ENCODE measurements at regions not wholly inside any gene's neighbourhood (a gene's known extent, or its start where the extent isn't known, plus 50 kb on each side); places are given as distances from the start of the nearest gene placed in this dataset.

GRCh38 chr22:48336339-48337060 is 1491.2 kb downstream of the BRD1 start (continued):
- TF ChIP-seq TSHZ2 (CRISPR knock-in tag; IDR thresholded peaks at IDR 0.05) (no peak), ARNTL (CRISPR knock-in tag; IDR thresholded peaks at IDR 0.05; ENCODE audit: borderline replicate concordance, low read depth) (no peak), ZNF70 (CRISPR knock-in tag; IDR thresholded peaks at IDR 0.05) (no peak), ZC3H10 (CRISPR knock-in tag; IDR thresholded peaks at IDR 0.05) (no peak)

GRCh38 chr22:48335442-48336139 is 1492.1 kb downstream of the BRD1 start:
- TF ChIP-seq RARB (CRISPR knock-in tag; IDR thresholded peaks at IDR 0.05) (no peak), ZNF565 (CRISPR knock-in tag; conservative IDR thresholded peaks at IDR 0.05; ENCODE audit: low read depth) (no peak), PATZ1 (CRISPR knock-in tag; IDR thresholded peaks at IDR 0.05; ENCODE audit: borderline replicate concordance) (no peak), OSR1 (CRISPR knock-in tag; IDR thresholded peaks at IDR 0.05) (no peak), ZFP3 (CRISPR knock-in tag; IDR thresholded peaks at IDR 0.05) (no peak), ZNF70 (CRISPR knock-in tag; IDR thresholded peaks at IDR 0.05) (no peak), PPARA (CRISPR knock-in tag; IDR thresholded peaks at IDR 0.05; ENCODE audit: borderline replicate concordance) (no peak), CSDC2 (CRISPR knock-in tag; IDR thresholded peaks at IDR 0.05) (no peak), POU6F1 (CRISPR knock-in tag; IDR thresholded peaks at IDR 0.05; ENCODE audit: borderline replicate concordance, low read depth) (no peak), SNAI2 (CRISPR knock-in tag; IDR thresholded peaks at IDR 0.05) (no peak), ISL1 (CRISPR knock-in tag; IDR thresholded peaks at IDR 0.05) (no peak), ZNF8 (CRISPR knock-in tag; IDR thresholded peaks at IDR 0.05) (no peak), ARNTL (CRISPR knock-in tag; IDR thresholded peaks at IDR 0.05; ENCODE audit: borderline replicate concordance, low read depth) (no peak), TCF4 (CRISPR knock-in tag; IDR thresholded peaks at IDR 0.05; ENCODE audit: borderline replicate concordance) (no peak), TSHZ2 (CRISPR knock-in tag; IDR thresholded peaks at IDR 0.05) (no peak), ZFP30 (CRISPR knock-in tag; IDR thresholded peaks at IDR 0.05) (no peak), TOX (CRISPR knock-in tag; IDR thresholded peaks at IDR 0.05; ENCODE audit: borderline replicate concordance) (no peak), CREB5 (CRISPR knock-in tag; IDR thresholded peaks at IDR 0.05; ENCODE audit: low read depth) (no peak)

More at GRCh38 chr22:48335442-48336139, 1492.1 kb downstream of the BRD1 start:
- ATAC-seq = no peak

Measured in SK-N-SH treated with all-trans-retinoic acid at 6 μM for 48 hours (cell line).